NCI-H128 (cell line): ENCODE measurements at regions not wholly inside any gene's neighbourhood (a gene's known extent, or its start where the extent isn't known, plus 50 kb on each side); places are given as distances from the start of the nearest gene placed in this dataset.
"Not testable (repeated sequence)": the region's sequence is repeated elsewhere in the genome, so short reads cannot be mapped to it uniquely, and the experiment has no call there.

Source experiments
- DNase-seq: peaks from one replicate; lab custom pipeline; 2025; ENCODE audit not compliant: unreplicated experiment; lab: John Stamatoyannopoulos, UW

GRCh38 chr9:74404620-74405019 lies 92.5 kb upstream of the RORB start:
- no peak for DNase-seq

GRCh38 chr9:74407166-74407565 lies 90.0 kb upstream of the RORB start:
- DNase-seq, result no peak

- DNase-seq, result no peak
Observed at GRCh38 chr9:74412236-74412979, 84.7 kb upstream of the RORB start.

GRCh38 chr9:74413876-74414275 lies 83.3 kb upstream of the RORB start:
- no peak for DNase-seq

GRCh38 chr9:74414325-74414724 lies 82.8 kb upstream of the RORB start:
- DNase-seq, result no peak

GRCh38 chr9:74415995-74416394 lies 81.1 kb upstream of the RORB start:
- DNase-seq, result no peak

GRCh38 chr9:74424488-74424887 lies 72.6 kb upstream of the RORB start:
- DNase-seq, result not testable (repeated sequence)

GRCh38 chr9:74431467-74431866 lies 65.7 kb upstream of the RORB start:
- DNase-seq, result no peak

GRCh38 chr9:74443036-74443750 lies 53.9 kb upstream of the RORB start:
- no peak for DNase-seq

- DNase-seq, result no peak
Observed at GRCh38 chr9:74444369-74444768, 52.8 kb upstream of the RORB start.
